Hematopoietic multipotent progenitor cell treated with erythropoietin and hydrocortisone succinate and interleukin-3 and kit ligand, for 8 days (in vitro differentiated cells): ENCODE measurements at regions not wholly inside any gene's neighbourhood (a gene's known extent, or its start where the extent isn't known, plus 50 kb on each side); places are given as distances from the start of the nearest gene placed in this dataset.

Source experiments
- DNase-seq: peaks from one replicate; pipeline ENCODE4 v3.0.0-alpha.2; 2015

DNA sequence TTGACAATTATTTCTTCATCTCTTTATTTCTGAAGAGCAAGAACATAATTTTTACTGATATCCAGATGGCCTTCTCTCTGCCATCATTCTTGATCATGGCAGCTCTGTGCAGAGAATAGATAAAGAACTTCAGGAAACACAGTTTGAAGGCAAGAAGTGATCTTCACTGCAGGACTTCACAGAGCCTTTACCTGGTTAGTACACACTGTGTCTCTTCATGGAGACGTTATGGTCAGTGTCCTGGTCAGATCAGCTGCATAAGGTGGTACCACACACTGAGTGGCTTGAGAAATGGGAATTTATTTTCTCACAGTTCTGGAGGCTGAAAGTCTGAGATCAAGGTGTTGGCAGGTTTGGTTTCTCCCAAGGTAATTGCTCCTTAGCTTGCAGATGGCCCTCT, 129.5 kb downstream of the UTP18 start:
- no peak for DNase-seq

DNA sequence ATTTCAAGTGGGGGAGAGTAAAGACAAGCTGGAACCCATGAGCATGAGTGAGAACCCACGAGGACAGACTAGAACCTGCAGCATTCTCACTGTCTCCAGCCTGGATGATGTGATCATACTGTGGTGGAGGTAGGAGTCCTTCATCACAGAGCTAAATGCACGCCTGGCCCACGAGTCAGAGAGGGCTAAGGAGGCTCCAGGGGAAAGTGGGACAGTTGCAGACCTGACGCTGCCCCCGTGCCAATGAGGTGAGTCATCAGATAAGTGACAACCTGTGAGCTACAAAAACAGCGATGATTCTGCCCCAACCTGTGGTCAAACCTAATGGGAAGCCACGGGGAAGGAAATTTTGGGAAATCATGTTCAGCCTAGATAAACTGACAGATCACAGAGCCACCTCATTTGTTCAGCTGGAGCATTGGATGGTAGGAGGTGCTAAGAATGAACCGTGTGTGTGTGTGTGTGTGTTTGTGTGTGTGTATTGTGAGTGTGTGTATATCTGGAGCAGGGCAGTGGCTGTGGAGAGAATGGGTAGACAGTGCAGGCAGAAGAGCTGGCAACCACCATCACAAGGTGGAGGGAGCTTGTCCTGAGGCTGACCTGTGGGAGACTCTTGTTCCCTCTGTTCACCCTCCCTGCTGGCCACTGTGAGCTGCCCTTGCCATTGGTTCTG, 131.8 kb downstream of the UTP18 start:
- no peak for DNase-seq

DNA sequence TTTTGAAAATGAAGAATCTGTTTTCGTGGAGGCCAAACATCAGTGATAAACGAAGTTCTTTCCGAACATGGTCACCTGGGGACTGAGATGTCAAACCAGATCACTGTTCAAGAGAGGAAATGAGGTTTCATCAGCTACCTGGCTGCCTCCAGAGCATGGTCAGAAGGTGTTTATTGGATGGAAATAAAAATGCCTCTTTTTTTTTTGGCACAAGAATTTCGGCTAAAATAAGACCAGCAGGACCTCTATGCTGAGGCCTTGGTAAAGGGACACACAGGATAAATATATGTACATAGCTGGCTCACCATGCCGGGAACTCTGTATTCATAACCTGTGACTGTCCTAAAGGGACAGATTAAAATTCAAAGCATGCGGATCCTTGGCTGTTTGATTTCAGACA, 135.3 kb downstream of the UTP18 start:
- no peak for DNase-seq

DNA sequence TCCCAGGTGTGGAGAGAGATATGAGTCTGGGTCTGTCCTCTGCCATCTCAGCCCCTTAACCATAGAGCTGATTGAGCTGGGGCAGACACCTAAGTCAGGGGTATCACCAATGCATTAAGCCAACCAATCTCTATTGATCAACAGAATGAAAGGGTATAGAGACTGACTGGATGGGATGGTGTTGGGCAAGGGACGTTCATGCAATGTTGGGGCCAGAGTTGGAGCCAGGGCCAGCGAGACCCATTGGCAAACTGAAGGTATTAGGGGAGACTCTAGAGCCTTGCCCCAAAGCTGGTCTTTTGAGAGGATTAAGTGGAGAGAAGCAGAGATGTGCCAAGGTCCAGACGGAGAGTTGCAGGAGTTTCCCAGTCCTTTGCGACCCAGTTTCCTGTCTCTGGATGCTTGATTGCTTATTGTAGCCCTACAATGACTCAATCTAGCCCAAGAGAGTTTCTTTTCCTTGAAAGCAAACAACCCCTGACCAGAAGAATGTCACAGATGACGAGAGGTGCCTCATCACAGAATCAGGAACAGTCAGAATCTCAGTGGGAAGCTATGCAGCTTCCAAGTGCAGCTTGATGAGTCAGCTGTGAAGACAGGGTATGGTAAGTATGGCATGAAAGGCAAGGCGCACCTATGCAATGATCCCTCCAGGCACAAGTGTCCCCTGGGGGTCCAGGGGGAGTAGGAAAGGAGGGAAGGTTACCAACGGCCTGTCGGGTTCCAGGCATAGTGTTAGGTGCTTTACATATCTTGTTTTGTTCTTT, 137.2 kb downstream of the UTP18 start:
- DNase-seq, result no peak

DNA sequence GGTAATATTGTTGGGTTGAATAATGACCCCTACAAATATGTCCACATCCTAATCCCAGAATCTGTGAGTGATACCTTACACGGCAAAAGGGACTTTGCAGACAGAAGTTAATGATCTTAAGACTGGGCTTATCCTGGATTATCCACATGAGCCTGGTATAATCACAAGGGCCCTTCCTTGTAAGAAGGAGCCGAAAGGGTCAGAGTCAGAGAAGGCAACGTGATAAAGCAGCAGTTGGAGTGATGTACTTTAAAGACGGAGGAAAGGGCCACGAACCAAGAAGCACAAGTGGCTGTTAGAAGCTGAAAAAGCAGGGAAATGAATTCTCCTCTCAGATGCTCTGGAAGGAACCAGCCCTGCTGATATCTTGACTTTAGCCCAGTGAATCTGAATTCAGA, 137.8 kb downstream of the UTP18 start:
- no peak for DNase-seq

DNA sequence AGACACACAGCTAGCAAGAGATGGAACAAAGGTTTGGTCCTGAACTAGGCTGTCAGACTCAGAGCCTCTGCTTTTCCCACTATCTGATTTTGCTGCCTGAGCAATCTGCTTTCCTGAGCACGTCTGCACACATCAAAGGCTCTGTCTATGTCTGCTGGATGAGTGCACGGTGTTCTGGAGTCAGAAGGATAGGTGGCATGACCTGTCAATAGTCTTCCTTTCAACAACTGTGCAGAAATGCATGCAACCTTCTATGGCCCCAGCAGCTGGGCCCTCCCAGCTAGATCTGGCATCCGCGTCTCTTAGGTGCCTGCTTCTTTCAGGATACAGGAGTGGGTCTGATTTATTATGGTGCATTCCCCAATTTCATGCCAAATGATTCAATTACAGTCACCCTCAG, 138.3 kb downstream of the UTP18 start:
- no peak for DNase-seq

DNA sequence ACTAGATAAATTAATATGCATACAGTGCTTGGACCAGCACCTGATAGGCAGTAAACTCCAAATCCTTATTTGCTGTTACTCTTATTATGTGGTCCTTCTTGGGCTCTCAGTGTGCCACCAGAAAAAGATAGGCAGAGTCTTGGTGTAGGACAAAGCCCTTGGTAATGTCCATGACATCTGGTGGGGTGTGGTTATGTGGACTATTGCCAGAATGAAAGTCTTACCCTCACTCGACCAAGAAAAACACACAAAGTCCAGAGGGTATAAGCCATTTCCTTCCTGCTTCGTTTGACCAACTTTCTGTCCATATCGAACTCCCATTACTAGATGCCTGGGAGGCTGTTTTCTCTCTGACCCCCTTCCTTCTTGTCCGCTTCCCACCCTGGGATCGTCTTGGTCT, 140.9 kb downstream of the UTP18 start:
- DNase-seq, result no peak

DNA sequence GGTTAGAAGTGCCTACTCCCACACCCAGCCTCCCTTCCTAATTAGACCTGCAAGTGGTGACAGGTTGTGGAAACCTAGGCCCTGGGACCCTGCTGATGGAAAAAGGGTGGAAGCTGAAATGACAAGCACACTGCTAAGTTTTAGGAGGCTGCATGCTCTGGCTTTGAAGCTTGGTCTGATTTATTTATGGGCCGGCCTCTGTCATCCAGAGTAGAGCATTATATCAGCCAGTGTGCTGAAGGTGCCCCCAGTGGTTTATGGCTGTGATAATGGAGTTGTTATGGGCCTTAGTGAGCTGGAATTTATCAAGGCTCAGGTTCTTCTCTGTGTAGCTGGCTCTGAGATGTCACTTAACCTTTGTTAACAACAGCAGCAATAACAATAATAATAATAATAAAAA, 142.6 kb downstream of the UTP18 start:
- DNase-seq, result no peak

DNA sequence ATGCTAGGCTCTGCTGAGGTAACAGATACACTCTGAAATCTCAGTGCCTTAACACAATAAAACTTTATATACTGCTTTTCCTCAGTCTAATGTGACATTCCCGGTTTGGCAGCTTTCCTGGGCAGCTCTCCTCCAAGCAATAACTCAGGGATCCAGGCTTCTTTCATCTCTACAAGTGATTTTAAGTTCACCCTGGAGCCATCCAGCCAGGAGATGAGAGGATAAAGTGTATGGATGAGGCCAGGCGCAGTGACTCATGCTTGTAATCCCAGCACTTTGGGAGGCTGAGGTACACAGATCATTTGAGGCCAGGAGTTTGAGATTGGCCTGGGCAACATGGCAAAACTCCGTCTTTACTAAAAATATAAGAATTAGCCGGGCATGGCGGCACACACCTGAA, 147.2 kb downstream of the UTP18 start:
- no peak for DNase-seq

DNA sequence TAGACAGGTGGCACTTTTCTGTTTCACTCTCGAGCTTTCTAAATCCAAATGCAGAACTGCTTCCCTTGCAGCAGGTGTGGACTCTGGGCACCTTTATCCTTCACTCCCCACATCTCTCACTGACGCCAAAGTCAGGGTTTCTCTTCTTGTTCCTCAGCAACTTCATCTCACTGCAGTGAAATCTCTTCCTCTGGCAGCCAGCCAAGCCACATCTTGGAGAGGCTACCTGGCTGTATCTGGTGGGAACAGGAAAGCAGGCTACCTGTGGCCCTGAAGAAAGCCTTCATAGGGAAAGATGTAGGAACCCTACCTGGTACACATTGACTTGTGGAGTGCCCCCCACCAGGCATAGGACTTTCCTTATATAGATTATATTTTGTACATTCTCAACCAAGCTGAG, 159.1 kb downstream of the UTP18 start:
- no peak for DNase-seq

DNA sequence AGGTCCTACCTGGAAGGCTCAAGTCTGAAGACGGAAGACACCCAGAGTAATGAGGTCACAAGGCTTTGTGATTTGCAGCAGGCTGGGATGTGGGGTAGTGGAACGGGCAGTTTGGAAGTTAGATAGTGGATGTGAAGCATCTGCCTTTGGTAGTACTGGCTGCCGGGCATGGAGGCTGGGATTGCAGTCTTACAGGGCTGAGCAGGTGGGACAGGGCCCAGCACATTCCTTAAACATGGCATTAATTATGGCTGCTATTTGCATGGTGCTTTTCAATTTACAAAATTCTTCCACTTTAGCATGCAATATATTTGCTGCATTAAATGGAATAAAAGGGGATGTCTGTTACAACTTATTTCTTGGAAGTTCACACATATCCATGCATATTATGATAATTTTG, 161.2 kb downstream of the UTP18 start:
- no peak for DNase-seq

DNA sequence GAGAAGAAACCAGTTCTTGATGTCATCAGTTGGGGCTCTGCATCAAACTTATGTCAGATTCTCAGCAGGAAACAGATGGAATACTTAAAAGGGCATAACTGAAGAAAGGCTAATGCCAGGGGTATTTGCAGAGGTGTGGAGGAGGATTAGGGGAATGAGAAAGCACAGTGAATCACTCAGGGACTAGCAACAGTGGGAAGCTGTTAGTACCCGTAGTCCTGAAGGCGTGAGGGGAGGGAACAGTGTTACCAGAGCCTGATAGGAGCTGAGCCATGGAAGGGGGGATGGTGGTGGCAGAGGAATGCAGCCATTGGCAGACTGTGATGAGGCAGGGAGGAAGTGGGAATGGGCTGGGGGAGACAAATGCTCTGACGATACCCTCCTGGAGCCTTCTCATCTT, 162.3 kb downstream of the UTP18 start:
- no peak for DNase-seq

DNA sequence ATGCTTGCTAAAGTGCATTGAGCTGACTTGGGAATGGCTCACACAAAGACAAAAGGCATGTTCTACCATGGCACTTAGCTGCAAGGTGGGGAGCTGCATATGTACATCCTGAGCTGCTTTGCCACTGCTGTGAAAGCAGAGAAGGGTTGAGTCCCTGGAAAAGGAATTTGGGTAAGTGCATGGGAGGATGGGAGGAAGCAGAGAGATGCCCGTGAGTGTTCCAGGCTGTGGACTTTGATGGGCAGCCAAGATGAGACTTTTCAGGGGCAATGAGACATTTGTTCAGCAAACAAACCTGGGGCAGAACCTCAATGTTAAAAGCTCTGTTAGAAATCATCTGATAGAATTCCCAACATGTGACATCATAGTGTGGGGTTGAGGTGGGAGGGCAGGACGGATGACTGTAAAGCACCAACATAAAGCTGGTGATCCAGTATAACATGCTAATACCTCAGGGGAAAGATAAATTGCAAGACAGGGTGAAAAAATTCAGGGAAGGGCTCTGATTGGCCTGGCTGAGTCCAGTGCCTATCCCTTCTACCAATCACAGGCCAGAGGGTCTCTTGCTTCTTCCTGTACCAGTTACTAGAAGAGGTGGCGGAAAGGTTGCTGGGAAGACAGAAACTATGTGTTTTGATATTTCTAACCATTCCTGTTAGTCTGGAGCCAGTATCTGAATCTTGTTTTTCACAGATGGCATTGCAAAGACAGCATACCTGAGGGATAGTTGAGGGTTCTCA, 163.2 kb downstream of the UTP18 start:
- DNase-seq, result no peak

DNA sequence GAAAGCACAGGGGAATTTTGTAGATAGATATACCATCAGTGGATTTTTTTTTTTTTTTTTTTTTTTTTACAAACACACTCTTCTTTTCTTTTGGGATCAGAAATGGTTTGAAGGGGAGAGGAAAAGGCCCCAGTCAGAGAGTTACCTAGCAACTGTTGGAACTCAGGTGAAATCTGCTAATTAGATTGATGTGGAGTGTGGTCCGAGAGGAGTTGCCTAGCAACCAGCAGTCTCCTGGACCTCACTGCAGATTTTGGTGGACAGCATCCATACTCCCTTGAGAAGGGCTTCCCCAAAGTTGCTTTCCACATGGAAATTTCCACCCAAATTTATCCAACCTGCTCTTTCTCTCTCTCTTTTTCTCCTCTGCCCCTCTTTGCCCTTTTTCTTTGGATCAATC, 165.4 kb downstream of the UTP18 start:
- no peak for DNase-seq

DNA sequence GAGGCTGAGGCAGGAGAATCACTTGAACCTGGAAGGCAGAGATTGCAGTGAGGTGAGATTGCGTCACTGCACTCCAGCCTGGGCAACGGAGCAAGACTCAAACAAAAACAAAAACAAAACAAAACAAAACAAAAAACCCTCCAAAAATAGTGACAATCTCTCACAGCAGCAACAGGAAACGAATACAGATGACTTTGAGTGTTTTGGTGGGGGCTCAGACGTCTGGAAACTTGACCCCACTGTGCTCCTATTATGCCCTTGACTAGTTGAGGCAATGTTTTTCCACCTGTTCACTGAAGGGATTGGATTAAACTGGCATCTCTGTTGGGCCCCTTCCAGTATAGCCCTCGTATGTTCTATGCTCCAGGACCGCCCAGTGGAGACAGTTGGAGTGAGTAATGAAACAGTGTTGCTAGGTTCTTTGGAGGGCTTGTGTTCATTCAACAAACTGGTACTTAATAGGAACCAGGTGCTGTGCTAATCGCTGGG, 167.0 kb downstream of the UTP18 start:
- DNase-seq, result no peak

DNA sequence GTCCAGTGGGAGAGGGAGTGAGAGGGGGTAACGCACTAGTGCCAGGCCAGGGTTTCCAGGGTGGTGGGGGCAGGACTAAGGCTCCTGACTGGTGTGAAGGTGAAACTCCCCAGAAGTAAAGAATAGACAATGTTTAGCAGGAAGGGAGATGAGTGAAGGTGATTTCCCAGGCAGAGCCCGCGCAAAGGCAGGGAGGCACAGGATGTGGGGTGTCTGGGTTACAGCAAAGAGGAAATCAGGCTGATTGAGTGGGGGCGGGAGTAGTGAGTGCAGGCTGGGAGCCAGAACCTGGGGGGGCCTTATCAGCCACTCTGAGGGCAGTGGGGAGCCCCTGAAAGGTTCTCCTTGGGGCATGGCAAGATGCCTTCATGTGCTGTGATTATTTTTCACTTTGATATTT, 167.5 kb downstream of the UTP18 start:
- no peak for DNase-seq

DNA sequence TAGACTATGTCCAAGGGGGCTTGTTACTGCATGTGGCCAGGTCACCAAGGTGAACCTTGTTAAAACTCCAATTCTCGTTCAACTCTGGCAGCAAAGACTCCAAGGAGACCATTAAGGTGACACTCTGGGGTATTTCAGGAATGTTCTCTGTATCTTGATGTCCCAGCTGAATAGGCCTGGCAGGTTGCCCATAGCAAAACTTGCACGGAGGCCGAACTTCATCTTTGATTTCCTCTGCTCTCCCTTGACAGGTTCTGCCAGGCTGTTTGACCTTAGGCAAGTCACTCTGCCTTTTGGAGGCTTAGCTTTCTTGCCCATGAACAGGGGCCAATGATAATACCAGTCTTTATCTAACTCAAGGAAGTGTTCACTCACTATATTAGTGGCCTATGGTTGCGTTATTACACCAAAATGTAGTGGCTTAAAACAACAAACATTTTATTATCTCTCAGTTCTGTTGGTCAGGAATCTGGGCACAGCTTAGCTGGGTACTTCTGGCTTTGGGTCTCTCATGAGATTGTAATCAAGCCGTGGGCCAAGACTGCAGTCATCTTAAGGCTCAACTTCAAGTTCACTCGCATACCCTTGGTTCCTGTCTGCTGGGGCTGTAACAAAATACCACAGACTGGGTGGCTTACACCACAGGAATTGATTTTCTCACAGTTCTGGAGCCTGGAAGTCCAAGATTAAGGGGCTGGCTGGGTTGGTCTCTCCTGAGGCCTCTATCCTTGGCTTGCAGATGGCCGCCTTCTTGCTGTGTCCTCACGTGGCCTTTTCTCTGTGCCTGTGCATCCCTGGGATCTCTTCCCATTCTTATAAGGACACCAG, 168.5 kb downstream of the UTP18 start:
- DNase-seq, result peak; percentile 81

DNA sequence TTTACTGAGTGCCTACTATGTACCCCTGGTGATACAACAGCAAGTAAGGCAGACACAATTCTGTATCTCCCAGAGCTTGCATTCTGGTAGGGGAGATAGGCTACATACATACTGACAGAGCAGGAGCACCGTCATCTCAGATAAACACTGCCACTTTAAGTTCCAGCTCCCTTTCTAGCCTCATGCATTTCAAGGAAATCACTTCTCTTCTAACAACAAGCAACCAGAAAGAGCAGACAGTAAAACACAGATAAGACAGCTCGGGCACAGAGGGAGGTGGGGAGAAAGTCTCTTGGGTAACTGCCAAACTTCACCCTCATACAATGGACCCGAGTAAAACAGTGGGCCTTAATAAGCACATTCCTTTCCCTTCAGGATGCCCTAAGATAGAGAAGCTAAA, 169.6 kb downstream of the UTP18 start:
- peak; percentile 92 for DNase-seq

DNA sequence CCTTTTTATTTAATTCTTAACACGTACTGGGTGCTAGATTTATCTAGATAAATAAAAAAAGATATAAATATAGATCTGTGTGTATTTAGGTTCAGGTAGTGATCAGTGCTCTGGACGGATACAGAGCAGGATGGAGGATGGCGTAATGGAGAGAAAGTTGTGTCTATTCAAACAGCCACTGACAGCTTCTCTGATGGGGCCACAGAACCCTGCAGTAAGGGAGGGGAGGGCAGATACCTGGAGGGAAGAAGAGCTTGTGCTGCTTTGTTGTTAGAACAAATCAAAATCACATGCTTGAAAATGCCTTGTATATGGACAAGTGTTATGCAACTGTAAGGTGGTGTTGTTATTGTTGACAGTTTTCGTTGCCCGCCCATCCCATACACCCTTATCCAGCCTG, 170.2 kb downstream of the UTP18 start:
- DNase-seq, result no peak

DNA sequence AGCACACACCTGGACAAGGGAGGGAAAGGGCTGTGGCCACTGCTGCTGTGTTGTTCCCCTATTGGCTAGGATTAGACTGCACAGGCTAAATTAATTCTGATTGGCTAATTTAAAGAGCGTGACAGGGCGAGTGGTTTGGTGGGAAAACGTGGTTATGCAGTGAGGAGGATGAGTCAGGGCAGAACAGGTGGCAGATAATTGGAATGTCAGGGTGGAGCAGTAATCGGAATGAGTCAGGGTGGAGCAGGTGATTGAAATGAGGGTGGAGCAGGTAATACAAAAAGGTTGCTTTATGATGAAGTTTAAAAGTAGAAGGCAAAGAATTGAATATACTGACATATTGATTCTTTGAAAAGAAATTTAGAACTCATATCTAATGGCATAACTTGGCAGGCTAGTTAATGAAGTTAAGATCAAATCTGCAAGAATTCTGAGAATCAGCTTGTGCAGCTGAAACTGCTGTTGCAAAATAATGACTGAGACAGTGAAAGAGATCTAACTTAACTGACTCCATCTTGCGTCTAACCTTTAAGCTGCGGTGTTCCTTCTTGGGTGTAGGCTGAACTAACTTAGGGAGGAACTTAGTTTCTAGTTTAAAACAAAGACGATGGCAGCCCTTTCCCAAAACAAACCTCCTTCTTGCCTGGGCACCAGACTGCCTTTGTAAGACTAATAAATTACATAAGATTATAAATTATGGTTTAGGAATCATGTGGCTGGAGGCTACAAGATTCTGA, 174.3 kb downstream of the UTP18 start:
- DNase-seq, result peak; percentile 46

DNA sequence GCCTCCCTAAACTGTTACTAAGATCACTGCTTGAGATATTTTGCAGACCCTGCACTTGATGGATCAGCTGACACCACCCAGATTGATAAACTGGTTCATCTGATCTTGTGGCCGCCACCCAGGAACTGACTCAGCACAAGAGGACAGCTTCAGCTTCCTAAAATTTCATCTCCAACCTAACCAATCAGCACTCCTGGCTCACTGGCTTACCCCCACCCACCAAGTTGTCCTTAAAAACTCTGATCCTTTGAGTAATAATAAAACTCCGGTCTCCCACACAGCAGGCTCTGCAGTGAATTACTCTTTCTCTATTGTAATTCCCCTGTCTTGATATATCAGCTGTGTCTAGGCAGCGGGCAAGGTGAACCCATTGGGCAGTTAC, 174.8 kb downstream of the UTP18 start:
- DNase-seq, result peak; percentile 42

DNA sequence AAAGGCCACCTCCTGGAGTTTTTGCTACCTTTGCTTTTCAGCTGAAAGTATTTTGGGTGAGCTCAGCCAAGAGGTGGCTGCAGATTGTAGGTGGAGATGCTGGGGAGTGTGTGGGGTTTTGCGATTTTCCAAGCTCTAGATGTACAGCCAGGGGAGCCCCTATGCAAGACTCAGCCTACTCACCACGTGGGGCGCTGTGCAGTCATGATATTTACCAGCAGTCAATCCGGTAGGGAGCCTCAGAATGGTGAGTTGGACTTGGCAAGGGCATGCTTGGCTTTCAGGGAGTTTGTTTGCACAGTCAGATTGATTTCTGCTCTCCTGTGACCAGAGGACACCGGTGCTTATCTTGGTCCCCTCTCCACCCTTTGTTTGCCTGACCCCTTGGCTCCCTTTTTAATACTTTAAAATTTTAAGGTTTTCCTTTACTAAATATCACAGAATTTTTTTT, 175.3 kb downstream of the UTP18 start:
- peak; percentile 70 for DNase-seq
